ENCODE measurements at regions not wholly inside any gene's neighbourhood (a gene's known extent, or its start where the extent isn't known, plus 50 kb on each side); places are given as distances from the start of the nearest gene placed in this dataset.

GRCh38 chr18:40882468-40882867 lies 1072.6 kb upstream of the PIK3C3 start:
- DNase-seq (ENCODE audit: low read depth) = no peak

- DNase-seq (ENCODE audit: low read depth) = no peak
Measured at GRCh38 chr18:40878371-40878770, 1076.7 kb upstream of the PIK3C3 start.

GRCh38 chr18:40877096-40877495 lies 1077.9 kb upstream of the PIK3C3 start:
- DNase-seq (ENCODE audit: low read depth) = peak; percentile 69

GRCh38 chr18:40875101-40875615 lies 1079.9 kb upstream of the PIK3C3 start:
- no peak for DNase-seq (ENCODE audit: low read depth)

GRCh38 chr18:40874233-40874632 lies 1080.8 kb upstream of the PIK3C3 start:
- no peak for DNase-seq (ENCODE audit: low read depth)

GRCh38 chr18:40868110-40868858 lies 1086.8 kb upstream of the PIK3C3 start:
- peak; percentile 74 for DNase-seq (ENCODE audit: low read depth)

- DNase-seq (ENCODE audit: low read depth) = no peak
Measured at GRCh38 chr18:40867459-40867858, 1087.6 kb upstream of the PIK3C3 start.

GRCh38 chr18:40866968-40867367 lies 1088.1 kb upstream of the PIK3C3 start:
- DNase-seq (ENCODE audit: low read depth) = no peak

- no peak for DNase-seq (ENCODE audit: low read depth)
Measured at GRCh38 chr18:40866013-40866645, 1088.9 kb upstream of the PIK3C3 start.

GRCh38 chr18:40864846-40865245 lies 1090.2 kb upstream of the PIK3C3 start:
- DNase-seq (ENCODE audit: low read depth) = no peak

- no peak for DNase-seq (ENCODE audit: low read depth)
Measured at GRCh38 chr18:40863801-40864200, 1091.2 kb upstream of the PIK3C3 start.

GRCh38 chr18:40860189-40860588 lies 1094.8 kb upstream of the PIK3C3 start:
- DNase-seq (ENCODE audit: low read depth) = no peak

GRCh38 chr18:40855661-40856060 lies 1099.4 kb upstream of the PIK3C3 start:
- no peak for DNase-seq (ENCODE audit: low read depth)

- DNase-seq (ENCODE audit: low read depth) = no peak
Measured at GRCh38 chr18:40852406-40852805, 1102.6 kb upstream of the PIK3C3 start.

- DNase-seq (ENCODE audit: low read depth) = no peak
Measured at GRCh38 chr18:40851014-40851429, 1104.0 kb upstream of the PIK3C3 start.

GRCh38 chr18:40849886-40850285 lies 1105.1 kb upstream of the PIK3C3 start:
- no peak for DNase-seq (ENCODE audit: low read depth)

GRCh38 chr18:40841467-40841866 lies 1113.6 kb upstream of the PIK3C3 start:
- peak; percentile 8 for DNase-seq (ENCODE audit: low read depth)

- DNase-seq (ENCODE audit: low read depth) = no peak
Measured at GRCh38 chr18:40841063-40841462, 1114.0 kb upstream of the PIK3C3 start.

GRCh38 chr18:40832362-40832761 lies 1122.7 kb upstream of the PIK3C3 start:
- no peak for DNase-seq (ENCODE audit: low read depth)

- no peak for DNase-seq (ENCODE audit: low read depth)
Measured at GRCh38 chr18:40824291-40824690, 1130.7 kb upstream of the PIK3C3 start.

GRCh38 chr18:40821596-40822243 lies 1133.3 kb upstream of the PIK3C3 start:
- no peak for DNase-seq (ENCODE audit: low read depth)

- no peak for DNase-seq (ENCODE audit: low read depth)
Measured at GRCh38 chr18:40812981-40813515, 1142.0 kb upstream of the PIK3C3 start.

- DNase-seq (ENCODE audit: low read depth) = no peak
Measured at GRCh38 chr18:40810372-40810771, 1144.7 kb upstream of the PIK3C3 start.
